ENCODE measurements at regions not wholly inside any gene's neighbourhood (a gene's known extent, or its start where the extent isn't known, plus 50 kb on each side); places are given as distances from the start of the nearest gene placed in this dataset.

DNA sequence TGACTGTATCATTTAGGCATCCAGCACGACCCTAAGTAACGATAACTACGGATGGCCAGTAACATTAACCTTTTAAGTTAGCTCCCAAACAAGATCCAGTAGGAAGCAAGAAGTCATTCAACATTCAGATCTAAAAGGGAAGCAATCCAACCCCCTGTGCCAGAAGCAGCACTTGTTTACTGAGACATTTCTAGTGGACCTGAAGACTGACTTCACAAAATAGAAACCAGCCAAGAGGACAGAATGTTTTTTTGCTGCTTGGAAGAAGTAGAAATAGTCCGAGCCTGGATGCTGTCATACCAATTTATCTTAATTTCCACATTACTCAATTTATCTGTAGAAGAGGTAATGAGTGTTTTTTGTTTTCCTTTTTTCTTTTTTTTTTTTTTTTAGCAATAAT lies 88.0 kb upstream of the CTTNBP2 start:
- TF ChIP-seq BHLHE40 (IDR thresholded peaks at IDR 0.05; ENCODE audit: borderline replicate concordance in 1 of 2, low read depth in 2 of 2, low read length in 1 of 2) (no peak), ESRRA (IDR thresholded peaks at IDR 0.05; ENCODE audit: low read length) (no peak), ZNF274 (IDR thresholded peaks at IDR 0.05; ENCODE audit: insufficient read depth, insufficient read length) (no peak), BRCA1 (IDR thresholded peaks at IDR 0.05; ENCODE audit: low read depth, low read length) (no peak), EP300 (IDR thresholded peaks at IDR 0.05; ENCODE audit: borderline replicate concordance in 1 of 2, control insufficient read depth in 1 of 2, low read depth in 2 of 2, low read length in 2 of 2) (no peak), ZNF24 (IDR thresholded peaks at IDR 0.05) (no peak), POLR2AphosphoS5 (IDR thresholded peaks at IDR 0.05; ENCODE audit: low read length) (no peak)
- TF ChIP-seq, protein P1, sequence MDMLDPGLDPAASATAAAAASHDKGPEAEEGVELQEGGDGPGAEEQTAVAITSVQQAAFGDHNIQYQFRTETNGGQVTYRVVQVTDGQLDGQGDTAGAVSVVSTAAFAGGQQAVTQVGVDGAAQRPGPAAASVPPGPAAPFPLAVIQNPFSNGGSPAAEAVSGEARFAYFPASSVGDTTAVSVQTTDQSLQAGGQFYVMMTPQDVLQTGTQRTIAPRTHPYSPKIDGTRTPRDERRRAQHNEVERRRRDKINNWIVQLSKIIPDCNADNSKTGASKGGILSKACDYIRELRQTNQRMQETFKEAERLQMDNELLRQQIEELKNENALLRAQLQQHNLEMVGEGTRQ (IDR thresholded peaks at IDR 0.05; ENCODE audit: borderline replicate concordance, low read depth, low read length): no peak
